GM21423 (cell line): ENCODE measurements at regions not wholly inside any gene's neighbourhood (a gene's known extent, or its start where the extent isn't known, plus 50 kb on each side); places are given as distances from the start of the nearest gene placed in this dataset.

ENCODE experiments used
- ATAC-seq: cut with Tn5 transposase; IDR thresholded peaks from one replicate; pipeline ENCODE4 v1.9.1; 2021; ENCODE audit warnings: mild to moderate bottlenecking, moderate library complexity; ENCODE audit not compliant: unreplicated experiment

GRCh38 chr9:32837551-32838058, 54.3 kb downstream of the TMEM215 start:
- no peak for ATAC-seq

- peak; percentile 65 for ATAC-seq
These were observed 55.9 kb downstream of the TMEM215 start for GRCh38 chr9:32839013-32839885.

DNA sequence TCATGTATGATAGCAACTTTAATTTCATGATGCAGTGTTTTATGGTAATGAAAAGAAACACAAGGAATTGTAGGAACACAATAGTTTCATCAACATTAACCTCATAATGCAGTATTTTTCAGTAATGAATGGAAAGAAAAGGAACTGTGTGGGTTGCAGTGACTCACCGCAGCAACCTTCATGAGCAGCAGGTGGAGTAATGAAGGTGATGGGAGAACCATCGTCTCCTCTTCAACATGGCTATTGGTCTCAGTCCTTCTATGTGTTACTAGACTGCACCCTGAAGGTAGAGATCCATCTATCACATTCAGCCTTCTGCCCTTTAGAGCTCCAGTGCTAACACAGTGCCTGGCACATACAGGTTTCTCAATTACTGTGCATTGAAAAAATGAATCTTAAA, 58.0 kb downstream of the TMEM215 start:
- ATAC-seq = no peak

- ATAC-seq = no peak
These were observed 60.0 kb downstream of the TMEM215 start for GRCh38 chr9:32843295-32843694.

- ATAC-seq = no peak
These were observed 60.9 kb downstream of the TMEM215 start for GRCh38 chr9:32844259-32844658.

GRCh38 chr9:32854271-32854670, 70.9 kb downstream of the TMEM215 start:
- no peak for ATAC-seq

DNA sequence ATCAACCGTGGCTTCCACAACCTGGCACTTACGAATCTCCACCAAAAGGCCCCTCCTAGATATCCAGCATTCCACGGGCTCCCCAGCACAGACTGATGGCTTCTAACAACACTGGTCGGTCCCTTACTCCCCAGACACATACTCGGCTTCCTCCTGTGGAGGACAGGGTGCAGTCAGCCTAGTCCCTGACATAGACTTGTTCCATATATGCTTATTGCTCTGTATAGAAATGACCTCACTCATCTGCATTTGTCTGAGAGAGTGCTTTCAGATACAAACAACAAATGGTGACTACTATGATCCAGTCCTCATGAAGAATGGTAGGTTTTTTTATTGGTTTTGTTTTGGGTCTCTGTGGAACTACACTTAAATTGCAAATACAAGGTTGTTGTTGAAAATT, 72.4 kb downstream of the TMEM215 start:
- ATAC-seq = no peak

DNA sequence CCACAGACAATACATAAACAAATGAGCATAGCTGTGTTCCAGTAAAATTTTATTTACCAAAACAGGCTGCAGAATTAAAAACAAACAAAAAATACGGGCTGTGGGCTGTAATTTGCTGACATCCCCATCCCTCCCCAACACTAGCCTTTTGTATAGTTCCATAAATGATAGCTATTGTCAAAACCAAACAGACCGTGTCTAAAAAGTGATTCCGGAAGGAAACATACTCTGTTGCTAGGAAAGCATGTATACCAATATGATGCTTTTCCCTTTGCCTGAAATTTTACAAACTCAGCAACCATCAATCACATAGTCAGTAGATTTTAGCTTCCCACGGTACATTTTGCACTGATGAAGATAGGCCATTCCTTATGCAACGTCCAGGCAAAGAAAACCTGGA, 80.0 kb downstream of the TMEM215 start:
- no peak for ATAC-seq

GRCh38 chr9:32864971-32865370, 81.6 kb downstream of the TMEM215 start:
- ATAC-seq = no peak

DNA sequence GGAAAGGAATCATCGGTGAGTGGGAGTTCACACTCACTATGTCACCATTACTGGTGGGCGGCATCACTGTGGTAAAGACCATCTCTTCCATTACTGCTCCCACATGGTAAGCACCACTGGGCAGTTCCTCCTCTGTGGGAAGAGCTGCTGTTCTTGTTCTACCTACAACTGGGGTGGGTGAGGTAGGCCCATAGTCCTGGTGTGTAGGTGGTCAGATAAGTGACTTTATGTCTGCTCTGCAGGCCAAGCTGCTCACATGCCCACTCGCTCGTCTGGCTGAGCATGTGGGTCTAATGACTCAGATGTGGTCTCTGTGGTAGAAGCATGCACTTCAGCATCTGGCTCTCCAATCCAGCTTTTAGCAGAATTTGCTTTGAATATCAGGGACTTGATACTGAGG, 82.9 kb downstream of the TMEM215 start:
- no peak for ATAC-seq

- ATAC-seq = no peak
These were observed 83.7 kb downstream of the TMEM215 start for GRCh38 chr9:32867026-32867425.

- no peak for ATAC-seq
These were observed 84.4 kb downstream of the TMEM215 start for GRCh38 chr9:32867601-32868204.

GRCh38 chr9:32869404-32869803, 86.1 kb downstream of the TMEM215 start:
- ATAC-seq = no peak

- ATAC-seq = no peak
These were observed 89.8 kb downstream of the TMEM215 start for GRCh38 chr9:32873131-32873530.

DNA sequence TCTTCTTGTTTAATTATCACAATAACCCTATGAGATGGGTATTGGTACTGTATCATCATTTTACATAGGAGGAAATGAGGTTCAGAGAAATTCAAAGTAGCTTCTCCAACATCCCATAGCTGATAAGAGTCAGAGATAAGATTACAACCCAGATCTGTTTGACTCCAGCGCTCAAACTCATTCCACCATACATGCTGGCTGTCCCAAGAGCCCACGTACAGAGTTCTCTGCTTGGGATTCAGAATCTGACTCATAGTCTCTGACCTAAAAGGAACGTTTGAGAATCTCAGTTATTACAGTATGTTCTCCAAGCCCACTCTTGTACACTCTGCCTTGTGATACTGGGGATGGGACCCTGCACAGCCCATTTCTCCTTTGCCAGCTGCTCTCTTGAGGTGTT, 90.2 kb downstream of the TMEM215 start:
- no peak for ATAC-seq

DNA sequence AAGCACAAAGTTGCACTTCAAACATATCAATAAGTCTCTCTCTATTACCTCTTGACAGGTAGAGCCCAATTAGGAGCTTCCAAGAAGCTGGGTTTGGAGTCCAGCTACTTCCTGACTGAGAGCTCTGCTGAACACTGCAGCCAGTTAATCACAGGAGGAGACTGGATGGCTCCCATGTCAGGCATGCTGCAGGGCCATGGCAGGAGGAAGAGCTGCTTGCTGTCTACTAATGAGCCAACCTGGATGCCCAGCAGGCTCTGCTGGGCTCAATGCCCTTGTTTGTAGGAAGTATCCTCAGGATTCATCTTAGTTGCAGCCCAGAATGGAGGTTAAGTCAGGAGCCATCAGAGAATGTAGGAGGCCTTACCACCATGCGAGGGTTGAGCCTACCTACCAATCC, 91.9 kb downstream of the TMEM215 start:
- no peak for ATAC-seq

GRCh38 chr9:32875748-32876147, 92.4 kb downstream of the TMEM215 start:
- ATAC-seq = no peak

DNA sequence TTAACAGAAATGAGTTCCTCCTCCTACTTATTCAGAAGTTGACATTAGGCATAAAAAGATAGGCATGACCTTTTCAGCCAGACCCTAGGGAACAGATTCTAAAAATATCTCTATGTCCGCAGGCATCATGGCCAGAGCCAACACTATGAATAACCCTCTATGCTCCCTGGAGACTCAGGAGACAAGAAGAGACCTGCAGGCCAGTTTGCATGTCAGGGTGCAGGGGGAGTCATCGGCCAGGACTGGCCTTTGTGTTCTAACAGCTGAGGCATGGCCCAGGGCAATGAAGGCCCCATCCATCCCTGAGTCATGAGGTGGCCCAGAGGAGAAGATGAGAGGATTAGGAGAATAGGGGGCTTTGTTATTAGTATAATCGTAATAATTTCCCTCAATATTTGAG, 93.8 kb downstream of the TMEM215 start:
- no peak for ATAC-seq

GRCh38 chr9:32877639-32878217, 94.4 kb downstream of the TMEM215 start:
- ATAC-seq = no peak

GRCh38 chr9:32879335-32879734, 96.0 kb downstream of the TMEM215 start:
- no peak for ATAC-seq

- no peak for ATAC-seq
These were observed 98.6 kb downstream of the TMEM215 start for GRCh38 chr9:32881948-32882347.

DNA sequence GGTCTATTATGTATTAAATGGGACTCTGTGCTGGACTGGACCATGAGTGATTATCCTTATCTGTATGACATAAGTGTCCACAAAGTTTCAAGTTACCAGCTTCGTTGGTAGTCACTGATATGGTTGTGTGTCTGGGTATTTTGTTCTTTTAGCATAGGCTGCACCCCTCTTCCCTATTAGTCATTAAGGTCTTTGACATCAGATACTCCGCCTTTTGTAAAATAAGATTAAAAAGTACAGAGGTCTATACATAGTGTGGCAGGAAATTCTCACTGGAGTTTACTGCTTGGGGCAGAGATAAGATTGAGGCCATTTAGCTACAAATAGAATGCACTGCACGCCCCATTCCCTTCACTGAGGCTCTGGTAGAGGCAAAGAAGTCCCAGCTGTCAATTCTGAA, 99.4 kb downstream of the TMEM215 start:
- ATAC-seq = no peak
